ENCODE measurements at regions not wholly inside any gene's neighbourhood (a gene's known extent, or its start where the extent isn't known, plus 50 kb on each side); places are given as distances from the start of the nearest gene placed in this dataset.

DNA sequence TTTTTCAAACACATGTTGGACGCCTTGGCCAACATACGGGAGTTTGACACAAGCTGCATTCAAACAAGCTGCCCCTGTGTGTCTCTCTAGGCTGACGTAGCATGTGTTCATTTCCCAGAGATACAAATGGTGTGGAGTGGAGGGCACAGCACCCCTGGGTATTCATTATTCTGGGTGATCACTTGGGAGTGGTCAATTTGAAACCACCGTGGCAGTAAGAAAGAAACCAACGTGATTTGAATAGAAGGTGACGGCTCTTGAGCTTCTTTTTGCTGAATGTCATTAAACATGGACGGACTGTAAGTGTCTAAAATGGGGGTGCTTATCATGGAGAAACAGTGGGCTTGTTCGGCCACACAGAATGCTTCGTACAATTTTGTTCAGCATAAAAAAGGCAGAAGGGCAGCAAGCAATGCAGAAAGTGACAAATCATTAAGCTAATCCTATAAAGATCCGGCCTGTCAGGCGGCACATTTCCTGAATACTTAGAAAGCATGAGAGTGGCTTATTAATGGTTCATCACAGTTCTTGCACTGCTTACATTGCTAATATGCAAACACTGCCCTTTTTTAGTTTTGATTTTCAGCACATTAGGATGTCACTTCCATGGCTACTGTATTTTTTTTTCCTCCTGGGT lies 1261.9 kb upstream of the CITED2 start:
- no peak for TF ChIP-seq CTCF (conservative IDR thresholded peaks at IDR 0.05)
- TF ChIP-seq EZH2 (IDR thresholded peaks at IDR 0.05; ENCODE audit: low read depth) = no peak

Measured in PC-9 (cell line).